ENCODE measurements at regions not wholly inside any gene's neighbourhood (a gene's known extent, or its start where the extent isn't known, plus 50 kb on each side); places are given as distances from the start of the nearest gene placed in this dataset.

DNA sequence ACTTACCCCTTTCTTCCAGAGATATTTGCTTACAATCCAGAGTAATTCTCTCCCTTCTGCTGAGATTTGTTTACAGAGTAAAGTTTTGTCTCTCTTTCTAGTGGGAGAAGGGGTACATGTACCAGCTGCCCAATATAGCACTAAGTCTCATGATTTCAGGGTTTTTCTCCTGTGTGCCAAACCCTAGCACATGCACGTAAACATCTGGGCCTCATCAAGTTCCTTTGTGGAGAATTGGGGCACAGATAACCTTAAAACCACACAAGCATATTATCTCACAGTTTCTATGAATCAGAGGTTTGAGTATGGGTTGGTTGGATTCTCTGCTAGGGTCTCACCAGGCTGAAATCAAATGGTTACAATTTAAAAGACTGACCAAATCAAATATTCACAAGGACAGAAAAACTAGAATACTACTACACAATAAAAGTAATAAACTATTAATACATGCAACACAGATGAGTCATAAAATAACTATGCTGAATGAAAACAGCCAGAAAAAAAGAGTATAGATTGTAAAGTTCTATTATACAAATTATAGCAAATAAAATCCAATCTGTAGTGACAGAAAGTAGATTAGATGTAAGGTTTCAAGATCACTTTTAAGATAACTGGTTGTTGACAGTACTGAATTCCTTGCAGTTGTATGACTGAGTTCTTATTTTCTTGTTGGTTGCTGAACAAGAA lies 347.4 kb upstream of the PTBP2 start:
- Mint-ChIP-seq H3K4me3 (ENCODE audit: unreplicated experiment) (no peak overlapping the region), H3K27me3 (ENCODE audit: low read depth, unreplicated experiment) (no peaks in the 10 kb centered on the region), H3K36me3 (ENCODE audit: low read depth, unreplicated experiment) (no peaks in the 10 kb centered on the region), H3K27ac (ENCODE audit: unreplicated experiment) (no peak overlapping the region), H3K9me3 (ENCODE audit: unreplicated experiment) (no peaks in the 10 kb centered on the region), H3K4me1 (ENCODE audit: low read depth, unreplicated experiment) (peaks cover 21% of the 10 kb centered on the region)
- H3K27ac ChIP-seq (ENCODE audit: low read depth, low read length) = peak overlapping the region; percentile 22
- peak; percentile 45 for FAIRE-seq
- H3K9ac ChIP-seq (ENCODE audit: low read length) = no peak overlapping the region
- peaks cover 15% of the 10 kb centered on the region for H3K4me1 ChIP-seq (ENCODE audit: insufficient read depth, low read length)
- no peaks in the 10 kb centered on the region for H3K36me3 ChIP-seq (ENCODE audit: insufficient read depth, low read length)
- TF ChIP-seq, protein P1, sequence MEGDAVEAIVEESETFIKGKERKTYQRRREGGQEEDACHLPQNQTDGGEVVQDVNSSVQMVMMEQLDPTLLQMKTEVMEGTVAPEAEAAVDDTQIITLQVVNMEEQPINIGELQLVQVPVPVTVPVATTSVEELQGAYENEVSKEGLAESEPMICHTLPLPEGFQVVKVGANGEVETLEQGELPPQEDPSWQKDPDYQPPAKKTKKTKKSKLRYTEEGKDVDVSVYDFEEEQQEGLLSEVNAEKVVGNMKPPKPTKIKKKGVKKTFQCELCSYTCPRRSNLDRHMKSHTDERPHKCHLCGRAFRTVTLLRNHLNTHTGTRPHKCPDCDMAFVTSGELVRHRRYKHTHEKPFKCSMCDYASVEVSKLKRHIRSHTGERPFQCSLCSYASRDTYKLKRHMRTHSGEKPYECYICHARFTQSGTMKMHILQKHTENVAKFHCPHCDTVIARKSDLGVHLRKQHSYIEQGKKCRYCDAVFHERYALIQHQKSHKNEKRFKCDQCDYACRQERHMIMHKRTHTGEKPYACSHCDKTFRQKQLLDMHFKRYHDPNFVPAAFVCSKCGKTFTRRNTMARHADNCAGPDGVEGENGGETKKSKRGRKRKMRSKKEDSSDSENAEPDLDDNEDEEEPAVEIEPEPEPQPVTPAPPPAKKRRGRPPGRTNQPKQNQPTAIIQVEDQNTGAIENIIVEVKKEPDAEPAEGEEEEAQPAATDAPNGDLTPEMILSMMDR (IDR thresholded peaks at IDR 0.05; ENCODE audit: insufficient read depth, low read depth, low read length) = no peak
- no peak for TF ChIP-seq EZH2 (IDR thresholded peaks at IDR 0.05; ENCODE audit: insufficient read depth, low read length)
- peak overlapping the region; percentile 18 for H3K4me2 ChIP-seq (ENCODE audit: low read length)
- no peaks in the 10 kb centered on the region for H3K79me2 ChIP-seq (ENCODE audit: insufficient read depth, low read length)
- no peak overlapping the region for H2AFZ ChIP-seq (ENCODE audit: low read depth, low read length)
- peak; percentile 66 for DNase-seq (ENCODE audit: low read depth)
- no peak overlapping the region for H3K4me3 ChIP-seq (ENCODE audit: insufficient read depth, low read depth, low read length)
- H3K27me3 ChIP-seq (ENCODE audit: insufficient read depth, low read length) = no peaks in the 10 kb centered on the region
- no peaks in the 10 kb centered on the region for H4K20me1 ChIP-seq (ENCODE audit: insufficient read depth, low read length)
- no peaks in the 10 kb centered on the region for H3K9me3 ChIP-seq (ENCODE audit: insufficient read depth, low read depth, low read length)

DNA sequence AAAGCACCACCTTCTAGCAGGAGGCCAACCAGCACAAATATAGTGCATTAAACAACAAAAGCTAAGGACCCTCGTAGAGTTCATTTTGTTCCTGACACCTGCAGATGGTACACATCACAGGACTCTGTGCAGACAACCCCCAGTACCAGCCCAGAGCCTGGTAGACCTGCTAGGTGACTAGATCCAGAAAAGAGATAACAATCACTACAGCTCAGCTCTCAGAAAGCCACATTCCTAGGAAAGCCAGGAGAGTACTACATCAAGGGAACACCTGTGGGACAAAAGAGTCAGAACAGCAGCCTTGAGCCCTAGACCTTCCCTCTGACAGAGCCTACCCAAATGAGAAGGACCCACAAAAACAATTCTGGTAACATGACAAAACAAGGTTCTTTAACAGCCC lies 344.7 kb upstream of the PTBP2 start:
- no peak overlapping the region for H3K4me3 Mint-ChIP-seq (ENCODE audit: unreplicated experiment)
- no peak overlapping the region for H3K9ac ChIP-seq (ENCODE audit: low read length)
- H3K4me3 ChIP-seq (ENCODE audit: insufficient read depth, low read depth, low read length) = no peak overlapping the region
- peaks cover 8% of the 10 kb centered on the region for H3K4me1 Mint-ChIP-seq (ENCODE audit: low read depth, unreplicated experiment)
- no peak for FAIRE-seq
- no peak overlapping the region for H3K4me2 ChIP-seq (ENCODE audit: low read length)
- no peak for TF ChIP-seq EZH2 (IDR thresholded peaks at IDR 0.05; ENCODE audit: insufficient read depth, low read length)
- TF ChIP-seq, protein P1 (IDR thresholded peaks at IDR 0.05; ENCODE audit: insufficient read depth, low read depth, low read length) = no peak
- peaks cover 3% of the 10 kb centered on the region for H3K9me3 Mint-ChIP-seq (ENCODE audit: unreplicated experiment)
- H3K27me3 ChIP-seq (ENCODE audit: insufficient read depth, low read length) = no peaks in the 10 kb centered on the region
- no peaks in the 10 kb centered on the region for H3K79me2 ChIP-seq (ENCODE audit: insufficient read depth, low read length)
- no peak for DNase-seq (ENCODE audit: low read depth)
- no peaks in the 10 kb centered on the region for H3K27me3 Mint-ChIP-seq (ENCODE audit: low read depth, unreplicated experiment)
- H4K20me1 ChIP-seq (ENCODE audit: insufficient read depth, low read length) = no peaks in the 10 kb centered on the region
- H3K36me3 ChIP-seq (ENCODE audit: insufficient read depth, low read length) = no peaks in the 10 kb centered on the region
- no peak overlapping the region for H2AFZ ChIP-seq (ENCODE audit: low read depth, low read length)
- H3K4me1 ChIP-seq (ENCODE audit: insufficient read depth, low read length) = peaks cover 10% of the 10 kb centered on the region
- H3K36me3 Mint-ChIP-seq (ENCODE audit: low read depth, unreplicated experiment) = no peaks in the 10 kb centered on the region
- no peaks in the 10 kb centered on the region for H3K9me3 ChIP-seq (ENCODE audit: insufficient read depth, low read depth, low read length)
- H3K27ac Mint-ChIP-seq (ENCODE audit: unreplicated experiment) = no peak overlapping the region
- no peak overlapping the region for H3K27ac ChIP-seq (ENCODE audit: low read depth, low read length)

DNA sequence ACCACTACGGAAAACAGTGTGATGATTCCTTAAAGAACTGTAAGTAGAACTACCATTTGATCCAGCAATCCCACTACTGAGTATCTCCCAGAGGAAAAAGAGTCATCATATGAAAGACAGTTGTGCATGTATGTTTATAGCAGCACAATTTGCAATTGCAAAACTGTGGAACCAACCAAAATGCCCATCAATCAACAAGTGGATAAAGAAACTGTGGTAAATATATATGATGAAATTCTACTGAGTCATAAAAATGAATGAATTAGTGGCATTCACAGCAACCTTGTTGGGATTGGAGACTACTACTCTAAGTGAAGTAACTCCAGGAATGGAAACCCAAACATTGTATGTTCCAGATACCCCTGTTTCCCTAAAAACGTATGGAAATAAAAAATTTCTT lies 337.0 kb upstream of the PTBP2 start:
- Histone ChIP-seq H3K27me3 (ENCODE audit: insufficient read depth, low read length) (no peaks in the 10 kb centered on the region), H4K20me1 (ENCODE audit: insufficient read depth, low read length) (no peaks in the 10 kb centered on the region), H3K9ac (ENCODE audit: low read length) (no peak overlapping the region), H3K4me1 (ENCODE audit: insufficient read depth, low read length) (peaks cover 5% of the 10 kb centered on the region), H3K36me3 (ENCODE audit: insufficient read depth, low read length) (no peaks in the 10 kb centered on the region), H3K27ac (ENCODE audit: low read depth, low read length) (no peak overlapping the region), H3K9me3 (ENCODE audit: insufficient read depth, low read depth, low read length) (no peaks in the 10 kb centered on the region), H3K4me3 (ENCODE audit: insufficient read depth, low read depth, low read length) (no peak overlapping the region), H3K79me2 (ENCODE audit: insufficient read depth, low read length) (no peaks in the 10 kb centered on the region), H3K4me2 (ENCODE audit: low read length) (no peak overlapping the region), H2AFZ (ENCODE audit: low read depth, low read length) (no peak overlapping the region)
- Mint-ChIP-seq H3K4me1 (ENCODE audit: low read depth, unreplicated experiment) (no peaks in the 10 kb centered on the region), H3K27ac (ENCODE audit: unreplicated experiment) (no peak overlapping the region), H3K9me3 (ENCODE audit: unreplicated experiment) (peaks cover 12% of the 10 kb centered on the region), H3K4me3 (ENCODE audit: unreplicated experiment) (no peak overlapping the region), H3K36me3 (ENCODE audit: low read depth, unreplicated experiment) (no peaks in the 10 kb centered on the region), H3K27me3 (ENCODE audit: low read depth, unreplicated experiment) (no peaks in the 10 kb centered on the region)
- DNase-seq (ENCODE audit: low read depth) = no peak
- no peak for FAIRE-seq
- TF ChIP-seq, protein P1 (IDR thresholded peaks at IDR 0.05; ENCODE audit: insufficient read depth, low read depth, low read length) = no peak
- TF ChIP-seq EZH2 (IDR thresholded peaks at IDR 0.05; ENCODE audit: insufficient read depth, low read length) = no peak

Data from astrocyte (in vitro differentiated cells and primary cell).